ENCODE measurements at regions not wholly inside any gene's neighbourhood (a gene's known extent, or its start where the extent isn't known, plus 50 kb on each side); places are given as distances from the start of the nearest gene placed in this dataset.

GRCh38 chr7:113446791-113447190 lies 328.4 kb upstream of the SMIM30 start:
- no peak for DNase-seq

DNA sequence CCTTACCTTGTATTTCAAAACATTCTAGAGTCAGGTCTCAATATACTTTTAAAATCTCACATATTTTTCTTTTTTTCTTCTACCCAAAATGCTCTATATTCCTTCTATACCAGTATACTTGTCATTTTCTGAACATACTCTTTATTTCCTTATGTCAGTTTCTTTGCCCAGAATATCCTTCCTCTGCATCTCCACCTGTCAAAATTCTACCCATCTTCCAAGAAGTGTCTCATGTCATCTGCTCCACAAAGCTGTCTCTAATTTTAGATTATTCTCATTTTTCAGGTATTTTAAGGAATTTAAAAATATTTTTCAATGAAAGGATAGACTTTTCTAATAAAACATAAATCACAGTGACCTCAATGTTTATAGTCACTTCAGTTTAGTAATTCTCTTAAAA lies 328.0 kb upstream of the SMIM30 start:
- no peak for DNase-seq

DNA sequence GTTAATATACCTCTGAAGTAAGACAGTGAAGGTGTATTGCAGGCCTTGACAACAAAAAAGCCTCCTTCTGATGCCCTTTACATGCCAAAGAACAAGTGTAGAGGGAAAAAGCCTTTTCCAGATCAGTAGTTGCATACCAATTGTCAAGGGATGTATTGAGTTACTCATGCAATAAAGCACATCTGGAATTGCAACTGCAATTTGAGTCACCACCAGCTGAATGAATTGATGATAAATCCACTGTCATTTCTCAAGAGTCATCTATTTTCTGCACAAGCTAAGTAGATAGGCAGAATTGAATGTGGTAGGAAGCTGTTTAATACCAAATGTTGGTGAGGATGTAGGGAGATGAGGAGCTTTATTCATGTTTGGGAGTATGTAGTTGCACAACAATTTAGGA lies 325.9 kb upstream of the SMIM30 start:
- DNase-seq = no peak

DNA sequence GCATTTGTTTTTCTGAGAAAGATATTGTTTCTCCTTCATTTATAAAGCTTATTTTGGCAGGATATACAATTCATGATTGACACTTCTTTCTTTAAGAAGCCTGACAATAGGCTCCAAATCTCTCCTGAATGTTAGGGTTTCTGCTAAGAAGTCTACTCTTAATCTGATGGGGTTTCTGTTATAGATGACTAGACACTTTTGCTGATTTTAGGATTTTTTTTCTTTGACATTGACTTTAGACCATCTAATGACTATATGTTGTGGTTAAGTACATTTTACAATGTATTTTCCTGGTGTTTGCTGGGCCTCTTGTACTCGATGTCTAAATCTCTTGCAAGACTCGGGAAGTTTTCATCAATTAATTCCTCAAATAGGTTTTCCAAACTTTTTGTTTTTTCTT lies 321.8 kb upstream of the SMIM30 start:
- no peak for DNase-seq

DNA sequence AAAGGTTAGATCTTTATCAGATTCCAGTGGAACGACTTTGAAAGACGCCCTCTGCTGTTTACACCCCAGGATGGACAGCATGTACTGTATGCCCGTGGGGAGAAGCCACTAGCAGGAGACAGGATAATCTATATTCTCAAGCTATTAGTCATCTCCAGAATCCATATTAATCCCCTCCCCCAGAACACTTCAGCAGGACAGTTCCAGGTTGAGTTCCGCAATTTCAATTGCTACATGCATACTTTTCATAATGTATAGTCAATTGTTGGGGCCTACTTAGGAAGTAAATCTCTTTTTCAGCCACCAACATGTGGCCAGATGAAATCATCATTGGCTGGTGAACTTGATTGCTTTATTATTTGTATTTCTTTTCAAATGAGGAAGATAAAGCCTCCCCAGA lies 313.1 kb upstream of the SMIM30 start:
- no peak for DNase-seq

DNA sequence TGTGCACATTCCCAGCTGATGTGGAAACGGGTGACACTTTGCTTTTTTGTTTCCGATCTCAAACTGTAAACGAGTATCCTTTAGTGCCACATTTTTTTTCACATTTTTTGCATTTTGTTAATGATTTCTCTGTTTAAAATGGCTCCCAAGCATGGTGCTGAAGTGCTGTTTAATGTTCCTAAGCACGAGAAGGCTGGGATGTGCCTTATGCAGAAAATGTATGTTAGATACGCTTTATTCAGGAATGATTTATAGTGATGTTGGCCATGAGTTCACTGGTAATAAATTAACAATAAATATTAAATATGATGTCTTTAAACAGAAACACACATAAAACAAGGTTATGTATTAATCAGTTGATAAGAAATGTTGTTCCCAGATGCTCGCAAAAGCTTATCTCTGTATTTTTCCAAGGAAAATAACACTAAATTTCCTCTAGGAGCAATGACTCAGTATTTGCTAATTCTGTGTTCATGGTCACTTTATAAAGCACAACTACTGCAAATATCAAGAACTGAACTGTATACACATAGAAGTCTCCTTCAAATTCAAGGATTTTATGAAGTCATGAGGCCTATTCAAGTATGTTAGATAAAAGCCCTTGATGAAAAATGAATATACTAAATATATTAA lies 305.9 kb upstream of the SMIM30 start:
- DNase-seq = no peak

GRCh38 chr7:113421696-113422330 lies 303.5 kb upstream of the SMIM30 start:
- DNase-seq = peak; percentile 86

- no peak for DNase-seq
Measured at GRCh38 chr7:113414401-113415035, 296.2 kb upstream of the SMIM30 start.

DNA sequence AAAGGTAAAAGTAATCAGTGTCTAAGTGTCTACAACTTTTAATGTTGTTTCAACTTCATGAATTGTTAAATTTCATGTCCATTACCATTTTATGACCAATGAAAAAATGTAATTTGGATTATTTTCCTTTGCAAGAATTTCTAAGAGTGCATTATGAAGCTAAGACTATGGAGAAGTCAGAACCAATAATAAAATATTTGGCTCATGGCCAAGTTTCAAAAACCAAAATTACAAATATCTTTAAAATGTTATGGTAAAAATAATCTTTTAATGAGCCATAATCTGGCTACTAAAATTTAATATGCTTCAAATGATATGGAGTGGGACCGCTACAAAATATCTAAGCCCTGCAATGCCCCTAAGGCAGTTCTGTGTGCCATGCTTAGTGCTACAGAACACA lies 294.1 kb upstream of the SMIM30 start:
- DNase-seq = no peak

GRCh38 chr7:113410796-113411195 lies 292.4 kb upstream of the SMIM30 start:
- no peak for DNase-seq

- no peak for DNase-seq
Measured at GRCh38 chr7:113408999-113409398, 290.6 kb upstream of the SMIM30 start.

DNA sequence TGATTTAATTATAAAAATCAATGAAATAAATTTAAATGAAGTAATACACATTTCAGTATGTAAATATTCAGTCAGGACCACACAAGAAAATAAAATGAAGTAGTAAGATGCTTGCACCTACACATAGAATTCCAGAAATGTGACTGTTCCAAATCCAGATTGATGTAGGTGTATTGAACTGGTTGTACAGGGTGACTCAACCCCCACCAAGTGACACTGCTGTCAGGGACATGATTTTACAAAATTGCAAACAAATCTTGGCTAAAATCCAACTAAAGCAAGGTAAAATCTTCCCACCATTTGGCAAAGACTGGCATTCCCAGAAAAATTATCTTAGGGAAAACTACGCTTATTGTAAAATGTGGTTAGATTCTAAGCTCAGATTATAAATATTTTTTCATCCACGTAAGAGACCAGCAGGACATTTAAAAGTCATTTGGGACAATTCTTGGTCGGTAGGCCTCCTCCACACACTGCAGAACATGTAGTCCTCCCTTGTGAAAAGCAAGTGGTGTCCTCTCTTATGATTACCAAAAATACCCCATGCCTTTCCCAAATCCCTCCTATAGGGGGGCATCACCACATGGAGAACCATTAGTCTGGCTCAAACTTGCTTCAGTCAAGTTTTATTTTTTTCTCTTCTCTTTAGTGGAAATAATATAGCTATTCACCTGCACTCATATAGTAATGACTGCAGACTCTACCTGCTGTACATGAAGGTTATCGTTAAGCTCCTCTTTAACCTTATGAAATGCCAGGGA lies 287.1 kb upstream of the SMIM30 start:
- DNase-seq = no peak

DNA sequence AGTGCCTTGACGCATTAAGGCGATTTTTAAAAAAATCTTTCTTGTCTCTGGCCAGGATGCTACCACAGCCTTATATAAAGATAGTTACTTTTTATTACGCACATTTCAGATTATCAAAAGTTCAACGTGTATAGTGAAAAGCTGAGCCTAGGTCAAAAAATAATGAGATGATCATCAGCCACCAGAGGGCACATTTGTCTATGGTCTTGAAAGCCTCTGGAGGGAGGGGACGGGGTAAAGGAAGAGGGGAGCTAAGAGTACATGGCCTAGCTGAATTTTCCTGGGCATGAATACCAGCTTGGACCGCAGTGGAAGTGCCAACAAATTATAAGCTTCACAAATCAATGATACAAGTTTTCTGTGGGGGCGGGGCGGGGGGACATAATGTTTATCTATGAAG lies 285.9 kb upstream of the SMIM30 start:
- no peak for DNase-seq

- DNase-seq = no peak
Measured at GRCh38 chr7:113402482-113402881, 284.1 kb upstream of the SMIM30 start.

- no peak for DNase-seq
Measured at GRCh38 chr7:113402005-113402404, 283.7 kb upstream of the SMIM30 start.

DNA sequence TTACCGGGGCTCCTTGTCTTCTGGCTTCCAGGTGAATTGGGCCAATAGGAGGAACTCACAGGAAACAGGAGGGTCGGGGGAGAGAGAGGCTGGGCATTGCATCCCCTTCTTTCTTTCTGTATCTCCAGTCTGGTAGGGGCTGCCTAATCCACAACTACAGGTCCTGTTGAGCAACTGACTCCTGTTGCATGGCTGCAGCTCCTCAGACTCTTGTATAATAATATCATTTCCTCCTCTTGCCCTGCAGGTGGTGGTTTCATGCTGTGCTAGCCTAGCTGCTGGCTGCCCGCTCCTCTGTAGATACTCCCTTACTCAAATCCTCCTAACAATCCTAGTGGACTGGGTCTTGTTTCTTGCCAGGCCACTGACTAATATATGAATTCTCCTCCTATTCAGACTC lies 276.5 kb upstream of the SMIM30 start:
- no peak for DNase-seq

- no peak for DNase-seq
Measured at GRCh38 chr7:113392841-113393540, 274.6 kb upstream of the SMIM30 start.

DNA sequence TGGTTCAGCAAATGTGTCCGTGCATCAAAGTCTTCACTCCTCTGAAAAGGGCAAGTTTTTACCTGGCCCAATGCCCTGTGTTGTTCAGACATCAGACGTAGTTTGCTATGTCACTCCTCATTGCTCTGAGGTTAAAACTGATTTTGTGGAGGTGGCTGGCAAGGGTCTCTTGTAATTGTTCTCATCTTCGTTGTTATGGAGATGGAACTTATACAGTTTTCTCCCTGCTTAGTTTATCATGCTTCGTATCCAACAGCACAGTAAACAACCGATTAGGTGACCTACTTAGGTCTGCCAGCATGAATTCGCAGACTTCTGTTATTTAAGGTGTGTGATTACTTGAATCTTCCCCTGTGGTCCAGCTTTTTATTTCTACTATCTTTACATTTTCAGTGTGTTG lies 274.1 kb upstream of the SMIM30 start:
- DNase-seq = no peak

GRCh38 chr7:113389112-113389646 lies 270.8 kb upstream of the SMIM30 start:
- no peak for DNase-seq

DNA sequence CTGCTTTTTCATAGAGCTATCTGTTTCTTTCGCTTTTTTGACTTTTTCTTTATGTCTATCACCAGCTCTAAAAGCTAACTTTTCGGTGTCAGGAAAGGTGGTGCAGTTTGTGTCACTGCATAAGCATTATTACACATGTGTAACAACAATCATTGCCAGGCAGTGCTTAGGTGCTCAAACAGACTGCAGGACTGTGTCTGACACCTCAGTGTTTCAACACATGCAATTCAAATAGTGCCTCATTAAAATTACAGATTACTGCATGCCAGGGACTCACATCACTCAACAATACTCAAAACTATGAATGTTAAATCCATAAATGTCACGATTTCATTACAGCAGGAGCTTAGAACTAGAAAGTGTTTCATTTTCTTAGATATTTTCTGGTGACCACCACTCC lies 265.3 kb upstream of the SMIM30 start:
- no peak for DNase-seq

DNA sequence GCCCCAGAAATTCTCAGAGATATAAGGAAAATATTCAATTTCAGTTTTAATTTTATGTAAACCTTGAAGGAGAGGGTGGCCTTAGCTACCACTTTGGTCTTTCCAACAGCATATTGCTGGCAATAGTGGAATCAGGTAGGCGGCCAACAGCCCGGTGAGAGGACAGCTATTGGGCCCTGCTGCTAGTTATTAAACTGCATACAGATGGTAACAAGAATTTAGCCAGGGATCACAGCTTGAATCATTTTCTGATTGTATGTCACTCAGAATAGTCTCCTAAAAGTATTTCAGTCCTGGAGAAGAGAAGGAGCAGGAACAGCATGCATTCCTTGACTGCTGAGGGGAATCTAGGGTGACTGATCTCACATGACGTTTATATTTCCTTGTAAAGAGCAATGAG lies 261.4 kb upstream of the SMIM30 start:
- no peak for DNase-seq

GRCh38 chr7:113374955-113375354 lies 256.6 kb upstream of the SMIM30 start:
- DNase-seq = no peak

DNA sequence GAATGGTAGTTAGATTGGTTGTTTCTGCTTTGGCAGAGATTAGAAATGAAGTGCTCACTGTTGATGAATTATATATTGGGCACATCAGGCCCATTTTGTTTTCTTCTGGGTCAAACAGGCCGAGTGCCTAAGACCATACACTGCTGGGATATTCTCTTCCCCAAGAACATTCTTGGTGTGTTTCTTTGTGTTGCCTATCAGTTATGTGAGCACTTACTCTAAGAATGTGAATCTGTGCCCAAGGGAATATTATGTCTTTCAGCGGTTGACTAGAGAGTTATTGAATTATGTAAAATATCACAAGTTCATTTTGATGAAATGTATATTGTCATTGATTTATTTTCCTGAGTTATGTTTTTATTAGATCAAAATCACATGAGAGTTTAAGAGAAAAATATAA lies 255.5 kb upstream of the SMIM30 start:
- no peak for DNase-seq
